H1 (cell line): ENCODE measurements at regions not wholly inside any gene's neighbourhood (a gene's known extent, or its start where the extent isn't known, plus 50 kb on each side); places are given as distances from the start of the nearest gene placed in this dataset.
A peak's percentile ranks its signal among the peaks of the same experiment; 100 is the strongest.

ENCODE experiments used
- CTCF ChIA-PET: fragments of 300-600 bp; sonication (Branson Sonifier 250); formaldehyde crosslinking; loops from one replicate; lab custom pipeline; 2021; ENCODE audit not compliant: partially characterized antibody; lab: Charles Lee
- POLR2A ChIA-PET: fragments of 300-600 bp; sonication (Branson Sonifier 250); formaldehyde crosslinking; loops from one replicate; lab custom pipeline; 2021; ENCODE audit warnings: inconsistent platforms; ENCODE audit not compliant: partially characterized antibody; lab: Charles Lee
- DNase-seq, 2 experiments: peaks; one replicate each; pipeline versions ENCODE4 v3.0.0 to v3.0.0-alpha.2; 2010 to 2022; ENCODE audit warnings: low spot score in 2 of 2, low read depth in 1 of 2, mixed read lengths in 1 of 2
- FAIRE-seq: peaks from 2 replicates; lab custom pipeline; 2011; peaks lifted over from hg19 to GRCh38; lab: Jason Lieb, UNC
- H2AFZ ChIP-seq: 2 replicates; pipeline ENCODE4 v1.8.1; 2012; ENCODE audit warnings: low read length, inconsistent platforms
- H2AK5ac ChIP-seq: 2 replicates; pipeline ENCODE4 v1.6.1; 2013; ENCODE audit warnings: low read depth, low read length
- H2BK120ac ChIP-seq: replicated peaks from 2 replicates; pipeline ENCODE3; 2013; ENCODE audit warnings: low read depth, low read length, inconsistent platforms
- H2BK12ac ChIP-seq: 2 replicates; pipeline ENCODE4 v1.6.1; 2013; ENCODE audit warnings: low read depth, low read length
- H2BK15ac ChIP-seq: 2 replicates; pipeline ENCODE4 v1.6.1; 2013; ENCODE audit warnings: low read length
- H2BK20ac ChIP-seq: 2 replicates; pipeline ENCODE4 v1.6.1; 2013; ENCODE audit warnings: low read length
- H2BK5ac ChIP-seq: 2 replicates; pipeline ENCODE4 v1.6.1; 2013; ENCODE audit warnings: low read depth, low read length
- H3K14ac ChIP-seq: 2 replicates; pipeline ENCODE4 v1.6.1; 2013; ENCODE audit warnings: inconsistent platforms; ENCODE audit not compliant: insufficient read length
- H3K18ac ChIP-seq: 2 replicates; pipeline ENCODE4 v1.6.1; 2013; ENCODE audit warnings: low read length; ENCODE audit errors: extremely low read depth
- H3K23ac ChIP-seq: 2 replicates; pipeline ENCODE4 v1.6.1; 2013; ENCODE audit warnings: inconsistent platforms; ENCODE audit not compliant: insufficient read length
- H3K23me2 ChIP-seq: 2 replicates; pipeline ENCODE4 v1.6.1; 2013; ENCODE audit warnings: low read depth, low read length
- H3K27ac ChIP-seq: 2 replicates; pipeline ENCODE4 v1.6.1; 2011; ENCODE audit warnings: low read depth, low read length, inconsistent platforms
- H3K27me3 ChIP-seq, 4 experiments: replicated peaks in 1 of 4; 1 replicate in 1 of 4; 2 replicates in 3 of 4; pipeline versions ENCODE4 v1.6.1 to v1.8.1; 2011 to 2013; ENCODE audit warnings: low read length in 3 of 4, mild to moderate bottlenecking in 3 of 4, inconsistent platforms in 2 of 4, mixed read lengths in 2 of 4, moderate library complexity in 1 of 4; ENCODE audit not compliant: control insufficient read depth in 3 of 4, insufficient read depth in 3 of 4; ENCODE audit errors: extremely low read depth in 1 of 4
- H3K36me3 ChIP-seq, 4 experiments: 2 replicates each; pipeline versions ENCODE4 v1.6.1 to v1.8.1; 2011 to 2013; ENCODE audit warnings: mild to moderate bottlenecking in 4 of 4, low read length in 3 of 4, moderate library complexity in 2 of 4, control low read depth in 1 of 4, inconsistent platforms in 1 of 4; ENCODE audit not compliant: insufficient read depth in 4 of 4, control insufficient read depth in 2 of 4
- H3K4ac ChIP-seq: replicated peaks from 2 replicates; pipeline ENCODE3; 2013; ENCODE audit warnings: low read length, low read depth, mixed read lengths, inconsistent platforms; ENCODE audit not compliant: insufficient read length
- H3K4me1 ChIP-seq, 4 experiments: replicated peaks in 1 of 4; 1 replicate in 1 of 4; 2 replicates in 3 of 4; pipeline versions ENCODE4 v1.6.1 to v1.8.1; 2011 to 2013; ENCODE audit warnings: low read length in 3 of 4, inconsistent platforms in 2 of 4, mixed read lengths in 1 of 4; ENCODE audit not compliant: insufficient read depth in 4 of 4, control insufficient read depth in 3 of 4
- H3K4me2 ChIP-seq, 2 experiments: 2 replicates each; pipeline versions ENCODE4 v1.6.1 to v1.8.1; 2011 to 2013; ENCODE audit warnings: low read depth in 2 of 2, low read length in 2 of 2, control low read depth in 1 of 2, inconsistent platforms in 1 of 2, mild to moderate bottlenecking in 1 of 2; ENCODE audit not compliant: insufficient read depth in 1 of 2
- H3K4me3 ChIP-seq, 4 experiments: fragments of 200-600, 300-600 bp in 1 of 4; sonication (generic), shearing (Covaris generic), sonication (Bioruptor Twin) in 1 of 4; 2 replicates each; pipeline versions ENCODE4 v1.5.1 to v1.8.1; 2011 to 2016; ENCODE audit warnings: low read length in 4 of 4, low read depth in 3 of 4, control low read depth in 2 of 4, inconsistent platforms in 2 of 4, mild to moderate bottlenecking in 2 of 4, mixed read lengths in 1 of 4, moderate library complexity in 1 of 4; ENCODE audit not compliant: insufficient read depth in 2 of 4; ENCODE audit errors: extremely low read depth in 1 of 4
- H3K56ac ChIP-seq: replicated peaks from 2 replicates; pipeline ENCODE3; 2013; ENCODE audit warnings: low read depth, mild to moderate bottlenecking, mixed read lengths, low read length, inconsistent platforms; ENCODE audit not compliant: insufficient read length
- H3K79me1 ChIP-seq: 2 replicates; pipeline ENCODE4 v1.6.1; 2013; ENCODE audit warnings: low read depth, low read length, control low read depth
- H3K79me2 ChIP-seq, 2 experiments: 2 replicates each; pipeline versions ENCODE4 v1.6.1 to v1.8.1; 2012 to 2013; ENCODE audit warnings: low read length in 2 of 2, mild to moderate bottlenecking in 2 of 2, inconsistent platforms in 1 of 2; ENCODE audit not compliant: insufficient read depth in 2 of 2, control insufficient read depth in 1 of 2
- H3K9ac ChIP-seq, 4 experiments: replicated peaks in 1 of 4; 1 replicate in 1 of 4; 2 replicates in 3 of 4; pipeline versions ENCODE4 v1.6.1 to v1.8.1; 2011 to 2013; ENCODE audit warnings: low read depth in 3 of 4, low read length in 3 of 4, control low read depth in 2 of 4, mild to moderate bottlenecking in 2 of 4, moderate library complexity in 2 of 4, inconsistent platforms in 1 of 4; ENCODE audit errors: extremely low read depth in 1 of 4
- H3K9me3 ChIP-seq, 2 experiments: 2 replicates each; pipeline versions ENCODE4 v1.6.1 to v1.8.1; 2012 to 2013; ENCODE audit warnings: mild to moderate bottlenecking in 2 of 2, moderate library complexity in 2 of 2, control low read depth in 1 of 2, inconsistent platforms in 1 of 2, low read depth in 1 of 2, low read length in 1 of 2, mixed read lengths in 1 of 2; ENCODE audit not compliant: insufficient read depth in 2 of 2
- H4K20me1 ChIP-seq, 2 experiments: replicated peaks in 1 of 2; 2 replicates each; pipeline versions ENCODE3 to v1.8.1; 2011 to 2013; ENCODE audit warnings: inconsistent platforms in 2 of 2, low read length in 2 of 2, mild to moderate bottlenecking in 1 of 2; ENCODE audit not compliant: insufficient read depth in 2 of 2, control insufficient read depth in 1 of 2
- H4K5ac ChIP-seq: 2 replicates; pipeline ENCODE4 v1.6.1; 2013; ENCODE audit warnings: low read length, low read depth, mixed read lengths, inconsistent platforms; ENCODE audit not compliant: insufficient read length
- H4K8ac ChIP-seq: 2 replicates; pipeline ENCODE4 v1.8.0; 2013; ENCODE audit warnings: mild to moderate bottlenecking, moderate library complexity, low read length, inconsistent platforms; ENCODE audit not compliant: insufficient read depth; ENCODE audit errors: extremely low read depth
- H4K91ac ChIP-seq: replicated peaks from 2 replicates; pipeline ENCODE3; 2013; ENCODE audit warnings: low read length, mixed read lengths, inconsistent platforms; ENCODE audit not compliant: insufficient read length
- BCL11A ChIP-seq, 2 experiments: IDR thresholded peaks; one replicate each; pipeline ENCODE4 v1.6.1; 2011; ENCODE audit warnings: low read depth in 2 of 2, low read length in 2 of 2, mild to moderate bottlenecking in 2 of 2
- CREB1 ChIP-seq: IDR thresholded peaks from 2 replicates; pipeline ENCODE4 v1.6.1; 2012; ENCODE audit warnings: inconsistent platforms
- HDAC2 ChIP-seq, 2 experiments: fragments of 300-600 bp in 1 of 2; sonication (generic) in 1 of 2; IDR thresholded peaks; 2 replicates each; pipeline ENCODE4 v1.6.1; 2011 to 2012; ENCODE audit warnings: low read depth in 2 of 2, low read length in 2 of 2, mild to moderate bottlenecking in 2 of 2, moderate library complexity in 2 of 2, borderline replicate concordance in 1 of 2, inconsistent platforms in 1 of 2
- HDAC6 ChIP-seq: IDR thresholded peaks from one replicate; pipeline ENCODE4 v1.7.1; 2012; ENCODE audit warnings: low read depth, mild to moderate bottlenecking, inconsistent platforms, low read length, moderate library complexity
- RAD21 ChIP-seq, 2 experiments: IDR thresholded peaks in 1 of 2; conservative IDR thresholded peaks in 1 of 2; 2 replicates each; pipeline ENCODE4 v1.6.1; 2011; ENCODE audit warnings: low read depth in 2 of 2, low read length in 2 of 2, improper control_type of control experiment in 1 of 2, inconsistent platforms in 1 of 2, mild to moderate bottlenecking in 1 of 2, moderate library complexity in 1 of 2
- RXRA ChIP-seq: IDR thresholded peaks from 2 replicates; pipeline ENCODE4 v1.6.1; 2011; ENCODE audit warnings: low read depth, mild to moderate bottlenecking, low read length, moderate library complexity; ENCODE audit not compliant: insufficient read depth
- SP4 ChIP-seq: IDR thresholded peaks from 2 replicates; pipeline ENCODE4 v1.6.1; 2012; ENCODE audit warnings: low read length, inconsistent platforms
- SUZ12 ChIP-seq: fragments of 200-600 bp; sonication (generic); IDR thresholded peaks from 2 replicates; pipeline ENCODE4 v1.6.1; 2012; ENCODE audit warnings: mild to moderate bottlenecking, inconsistent platforms, low read length, moderate library complexity, mixed read lengths
- WGBS, 2 experiments: shearing (Covaris generic) in 1 of 2; methylation state at CpG; one replicate each; pipeline versions ENCODE4 v1.1.6 to v1.1.7; 2013 to 2015; ENCODE audit warnings: low lambda C conversion rate in 2 of 2, mixed read lengths in 2 of 2, inconsistent platforms in 1 of 2, low coverage in 1 of 2, missing lambda C conversion rate in 1 of 2; ENCODE audit not compliant: insufficient replicate concordance in 2 of 2, insufficient coverage in 1 of 2, insufficient read length in 1 of 2; ENCODE audit errors: extremely low coverage in 1 of 2, missing lambda C conversion rate in 1 of 2; 5-methylcytosine and 5-hydroxymethylcytosine counted together
- TF ChIP-seq, protein P1 (sequence below): IDR thresholded peaks from 2 replicates; pipeline ENCODE4 v1.6.1; 2011; ENCODE audit warnings: low read depth, mild to moderate bottlenecking, low read length; ENCODE audit not compliant: insufficient read depth

DNA sequence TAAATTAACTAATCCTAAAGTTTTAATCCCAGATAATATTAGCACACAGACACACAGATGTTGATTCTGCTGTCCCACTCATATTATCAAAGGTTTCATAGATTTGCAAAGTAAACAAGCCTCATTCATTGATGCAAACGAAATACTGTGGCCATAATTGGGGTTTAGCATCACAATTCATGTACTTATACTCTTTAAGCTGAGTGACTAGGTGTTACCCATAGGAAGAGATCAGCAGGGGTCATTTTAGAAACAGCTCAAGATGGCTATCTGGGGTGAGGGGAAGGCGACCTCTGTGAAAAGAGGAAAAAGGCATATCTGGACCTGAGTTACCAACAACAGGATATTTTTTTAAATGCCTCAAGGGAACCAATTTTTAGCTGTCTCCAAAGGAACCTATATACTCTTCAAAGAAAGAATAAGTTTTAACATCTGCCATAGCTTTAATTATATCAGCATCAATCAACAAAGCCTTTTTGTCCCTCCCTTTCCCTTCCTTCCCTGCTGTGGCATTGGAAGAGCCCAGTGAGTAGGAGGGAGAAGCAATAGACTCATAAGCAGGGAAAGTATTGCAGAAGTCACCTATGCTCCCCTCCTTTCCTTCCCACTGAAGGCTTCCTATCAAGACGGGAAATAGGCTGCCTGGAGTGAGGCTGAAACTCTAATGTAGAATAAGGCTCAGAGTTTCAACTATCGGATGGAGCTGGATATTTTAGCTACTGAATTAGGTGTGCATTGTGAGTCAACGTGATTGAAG lies 553.4 kb downstream of the ZIC1 start:
- Histone ChIP-seq H3K27ac (no peak overlapping the region), H3K36me3 (no peaks in the 10 kb centered on the region), H3K9ac (peak overlapping the region in 1 of 4 experiments; percentile 36; a peak in 3 of 7 replicates), H2BK120ac (no peak overlapping the region), H4K8ac (no peak overlapping the region), H3K4ac (no peak overlapping the region), H2AK5ac (no peak overlapping the region), H2BK12ac (no peak overlapping the region), H4K20me1 (no peaks in the 10 kb centered on the region), H3K23me2 (no peaks in the 10 kb centered on the region), H3K79me2 (no peaks in the 10 kb centered on the region), H3K14ac (no peak overlapping the region), H4K5ac (no peak overlapping the region), H2BK15ac (no peak overlapping the region), H3K4me2 (peak overlapping the region in 1 of 2 experiments; percentile 57; a peak in 1 of 4 replicates), H3K18ac (0 out of 2 replicates have a peak overlapping the region, but pooled peaks have one; percentile 49), H3K23ac (no peak overlapping the region), H2AFZ (peak overlapping the region; percentile 1; the same call in 1 of the 2 replicates), H3K4me3 (no peak overlapping the region), H3K4me1 (peaks cover 0 to 11% (median 2%) of the 10 kb centered on the region in 4 experiments; a peak in 2 of 7 replicates), H2BK20ac (no peak overlapping the region; the same call in 1 of the 2 replicates), H3K56ac (no peak overlapping the region), H2BK5ac (no peak overlapping the region), H3K79me1 (no peaks in the 10 kb centered on the region), H3K9me3 (no peaks in the 10 kb centered on the region), H4K91ac (no peak overlapping the region), H3K27me3 (no peaks in the 10 kb centered on the region)
- no peak for TF ChIP-seq RXRA
- no peak for TF ChIP-seq RAD21 (IDR thresholded peaks at IDR 0.05 in 1 of 2, conservative IDR thresholded peaks at IDR 0.05 in 1 of 2; ENCODE audit: low read depth in 2 of 2, low read length in 2 of 2)
- TF ChIP-seq CREB1: no peak
- no peak for TF ChIP-seq SP4
- no peak for TF ChIP-seq HDAC2 (IDR thresholded peaks at IDR 0.05; ENCODE audit: borderline replicate concordance in 1 of 2, low read depth in 2 of 2, low read length in 2 of 2)
- no peak for TF ChIP-seq HDAC6
- TF ChIP-seq, protein P1, sequence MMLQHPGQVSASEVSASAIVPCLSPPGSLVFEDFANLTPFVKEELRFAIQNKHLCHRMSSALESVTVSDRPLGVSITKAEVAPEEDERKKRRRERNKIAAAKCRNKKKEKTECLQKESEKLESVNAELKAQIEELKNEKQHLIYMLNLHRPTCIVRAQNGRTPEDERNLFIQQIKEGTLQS: no peak
- TF ChIP-seq SUZ12: no peak
- no peak for TF ChIP-seq BCL11A (IDR thresholded peaks at IDR 0.05; ENCODE audit: low read depth in 2 of 2, low read length in 2 of 2)
- no peak for FAIRE-seq
- 48% methylated on average over 5 of the region's 5 CpGs; no CpG with 5 or more reads in 1 of the 2 experiments for WGBS, 2 experiments
- no peak for DNase-seq
- ChIA-PET CTCF (interaction anchor here (1.2 to 1.9 kb wide), 3 partner anchors 14 to 290 kb away, joined by 3 to 7 read pairs (median 3); no protein-coding TSS in a partner anchor), POLR2A (interaction anchor here (0.6 kb wide), 1 partner anchor 564 kb away, joined by 3 read pairs; no protein-coding TSS in a partner anchor)
